Hepatocyte (in vitro differentiated cells): ENCODE measurements at regions not wholly inside any gene's neighbourhood (a gene's known extent, or its start where the extent isn't known, plus 50 kb on each side); places are given as distances from the start of the nearest gene placed in this dataset.

Experiments
- DNase-seq: peaks from one replicate; pipeline ENCODE4 v3.0.0-alpha.2; 2016; ENCODE audit warnings: low spot score
- H2AFZ ChIP-seq: fragments of 200-600 bp; sonication (generic); 2 replicates; pipeline ENCODE4 v1.6.0; 2016; ENCODE audit warnings: antibody characterized with exemption, mild to moderate bottlenecking
- H3K27ac ChIP-seq: fragments of 200-600 bp; sonication (generic); 2 replicates; pipeline ENCODE4 v1.5.1; 2016; ENCODE audit warnings: mild to moderate bottlenecking
- H3K27me3 ChIP-seq: fragments of 200-600 bp; sonication (generic); 2 replicates; pipeline ENCODE4 v1.6.1; 2016
- H3K36me3 ChIP-seq: fragments of 200-600 bp; sonication (generic); replicated peaks from 2 replicates; pipeline ENCODE4 v1.5.1; 2016; ENCODE audit warnings: low read depth; ENCODE audit not compliant: insufficient read depth
- H3K4me1 ChIP-seq: fragments of 200-600 bp; sonication (generic); 2 replicates; pipeline ENCODE4 v1.5.1; 2016; ENCODE audit warnings: mild to moderate bottlenecking, moderate library complexity; ENCODE audit not compliant: insufficient read depth
- H3K4me2 ChIP-seq: fragments of 200-600 bp; sonication (generic); 2 replicates; pipeline ENCODE4 v1.6.0; 2016
- H3K4me3 ChIP-seq: fragments of 200-600 bp; sonication (generic); 2 replicates; pipeline ENCODE4 v1.5.1; 2016; ENCODE audit warnings: mild to moderate bottlenecking
- H3K79me2 ChIP-seq: fragments of 200-600 bp; sonication (generic); 2 replicates; pipeline ENCODE4 v1.6.0; 2017; ENCODE audit warnings: mild to moderate bottlenecking
- H3K9me2 ChIP-seq: fragments of 200-600 bp; sonication (generic); replicated peaks from 2 replicates; pipeline ENCODE4 v1.6.0; 2017; ENCODE audit warnings: mild to moderate bottlenecking; ENCODE audit not compliant: insufficient read depth
- H3K9me3 ChIP-seq: fragments of 200-600 bp; sonication (generic); 2 replicates; pipeline ENCODE4 v1.5.1; 2016; ENCODE audit warnings: low read depth, mild to moderate bottlenecking
- H4K20me1 ChIP-seq: fragments of 200-600 bp; sonication (generic); 2 replicates; pipeline ENCODE4 v1.6.0; 2016; ENCODE audit warnings: mild to moderate bottlenecking; ENCODE audit not compliant: insufficient read depth, poor library complexity, severe bottlenecking
- CTCF ChIP-seq: fragments of 200-600 bp; sonication (generic); IDR thresholded peaks from 2 replicates; pipeline ENCODE4 v1.5.1; 2016; ENCODE audit warnings: antibody characterized with exemption, mild to moderate bottlenecking; ENCODE audit not compliant: poor library complexity
- EZH2 ChIP-seq: fragments of 200-600 bp; sonication (generic); IDR thresholded peaks from 2 replicates; pipeline ENCODE4 v1.6.1; 2016; ENCODE audit warnings: antibody characterized with exemption, mild to moderate bottlenecking, borderline replicate concordance
- EZH2phosphoT487 ChIP-seq: fragments of 200-600 bp; sonication (generic); IDR thresholded peaks from one replicate; pipeline ENCODE4 v1.6.1; 2018; ENCODE audit warnings: antibody characterized with exemption, mild to moderate bottlenecking, low read depth, moderate library complexity; ENCODE audit not compliant: unreplicated experiment, severe bottlenecking
- WGBS: methylation state at CpG from one replicate; pipeline ENCODE4 v1.1.6; 2016; ENCODE audit warnings: low lambda C conversion rate; ENCODE audit errors: missing lambda C conversion rate; 5-methylcytosine and 5-hydroxymethylcytosine counted together

- no peak overlapping the region for H2AFZ ChIP-seq
- H3K9me2 ChIP-seq, result no peaks in the 10 kb centered on the region
- H4K20me1 ChIP-seq, result no peaks in the 10 kb centered on the region
- 73% methylated on average over 6 of the region's 6 CpGs for WGBS
- H3K27ac ChIP-seq, result no peak overlapping the region
- no peak overlapping the region for H3K4me3 ChIP-seq
- TF ChIP-seq EZH2phosphoT487 (no peak), EZH2 (no peak), CTCF (no peak)
- H3K4me2 ChIP-seq, result no peak overlapping the region
- no peaks in the 10 kb centered on the region for H3K27me3 ChIP-seq
- H3K4me1 ChIP-seq, result peaks cover 27% of the 10 kb centered on the region
- H3K79me2 ChIP-seq, result no peaks in the 10 kb centered on the region
- no peaks in the 10 kb centered on the region for H3K36me3 ChIP-seq
- no peak for DNase-seq
- no peaks in the 10 kb centered on the region for H3K9me3 ChIP-seq
Measured at GRCh38 chr2:18752667-18753422, 163.5 kb upstream of the NT5C1B start.

- H2AFZ ChIP-seq, result no peak overlapping the region
- no peak for DNase-seq
Measured at GRCh38 chr2:18752022-18752493, 162.7 kb upstream of the NT5C1B start.

GRCh38 chr2:18750672-18751554 lies 161.5 kb upstream of the NT5C1B start:
- Histone ChIP-seq H2AFZ (no peak overlapping the region), H3K4me2 (no peak overlapping the region), H3K4me1 (peaks cover 27% of the 10 kb centered on the region), H3K9me3 (no peaks in the 10 kb centered on the region), H3K36me3 (no peaks in the 10 kb centered on the region), H3K79me2 (no peaks in the 10 kb centered on the region), H4K20me1 (no peaks in the 10 kb centered on the region), H3K4me3 (no peak overlapping the region), H3K27ac (no peak overlapping the region), H3K27me3 (no peaks in the 10 kb centered on the region), H3K9me2 (no peaks in the 10 kb centered on the region)
- no peak for DNase-seq
- WGBS, result 49% methylated on average over 5 of the region's 5 CpGs
- TF ChIP-seq EZH2, result no peak
- TF ChIP-seq EZH2phosphoT487, result no peak
- no peak for TF ChIP-seq CTCF

More at GRCh38 chr2:18752022-18752493, 162.7 kb upstream of the NT5C1B start:
- TF ChIP-seq CTCF (no peak), EZH2phosphoT487 (no peak), EZH2 (no peak)
- 45% methylated on average over 10 of the region's 10 CpGs for WGBS
- Histone ChIP-seq H3K9me2 (no peaks in the 10 kb centered on the region), H3K36me3 (no peaks in the 10 kb centered on the region), H3K79me2 (no peaks in the 10 kb centered on the region), H3K4me2 (peak overlapping the region; percentile 17), H3K4me1 (peaks cover 27% of the 10 kb centered on the region), H3K4me3 (no peak overlapping the region), H3K9me3 (no peaks in the 10 kb centered on the region), H4K20me1 (no peaks in the 10 kb centered on the region), H3K27ac (no peak overlapping the region), H3K27me3 (no peaks in the 10 kb centered on the region)
